ENCODE measurements at regions not wholly inside any gene's neighbourhood (a gene's known extent, or its start where the extent isn't known, plus 50 kb on each side); places are given as distances from the start of the nearest gene placed in this dataset.

- no peak overlapping the region for H3K27ac ChIP-seq
- TF ChIP-seq POLR2A (IDR thresholded peaks at IDR 0.05) (no peak), CTCF (IDR thresholded peaks at IDR 0.05) (no peak)
- H3K27me3 ChIP-seq, result no peaks in the 10 kb centered on the region
Observed at GRCh38 chr18:60646725-60647124, 274.1 kb upstream of the MC4R start.

GRCh38 chr18:60649107-60649506 lies 276.5 kb upstream of the MC4R start:
- Histone ChIP-seq H3K27me3 (no peaks in the 10 kb centered on the region), H3K4me1 (no peaks in the 10 kb centered on the region), H3K27ac (no peak overlapping the region), H3K36me3 (no peaks in the 10 kb centered on the region), H3K4me3 (no peak overlapping the region), H3K9me3 (no peaks in the 10 kb centered on the region)
- TF ChIP-seq CTCF (IDR thresholded peaks at IDR 0.05) (no peak), POLR2A (IDR thresholded peaks at IDR 0.05) (no peak)
- no peak for DNase-seq

More at GRCh38 chr18:60646725-60647124, 274.1 kb upstream of the MC4R start:
- H3K4me1 ChIP-seq, result no peaks in the 10 kb centered on the region
- no peaks in the 10 kb centered on the region for H3K36me3 ChIP-seq
- DNase-seq, result no peak
- H3K4me3 ChIP-seq, result no peak overlapping the region
- no peaks in the 10 kb centered on the region for H3K9me3 ChIP-seq

- H3K4me1 ChIP-seq, result no peaks in the 10 kb centered on the region
- DNase-seq, result no peak
- no peaks in the 10 kb centered on the region for H3K9me3 ChIP-seq
- no peaks in the 10 kb centered on the region for H3K36me3 ChIP-seq
- TF ChIP-seq POLR2A (IDR thresholded peaks at IDR 0.05) (no peak), CTCF (IDR thresholded peaks at IDR 0.05) (no peak)
- H3K27me3 ChIP-seq, result no peaks in the 10 kb centered on the region
- no peak overlapping the region for H3K27ac ChIP-seq
- H3K4me3 ChIP-seq, result no peak overlapping the region
Observed at GRCh38 chr18:60649842-60650536, 277.4 kb upstream of the MC4R start.

GRCh38 chr18:60654298-60654697 lies 281.7 kb upstream of the MC4R start:
- H3K36me3 ChIP-seq, result no peaks in the 10 kb centered on the region
- H3K27me3 ChIP-seq, result no peaks in the 10 kb centered on the region
- no peak for TF ChIP-seq POLR2A (IDR thresholded peaks at IDR 0.05)
- no peak for TF ChIP-seq CTCF (IDR thresholded peaks at IDR 0.05)
- H3K4me1 ChIP-seq, result no peaks in the 10 kb centered on the region
- no peaks in the 10 kb centered on the region for H3K9me3 ChIP-seq
- DNase-seq, result no peak
- H3K27ac ChIP-seq, result no peak overlapping the region
- no peak overlapping the region for H3K4me3 ChIP-seq

- no peak for DNase-seq
- Histone ChIP-seq H3K36me3 (no peaks in the 10 kb centered on the region), H3K4me1 (no peaks in the 10 kb centered on the region), H3K4me3 (no peak overlapping the region), H3K27ac (no peak overlapping the region), H3K27me3 (no peaks in the 10 kb centered on the region), H3K9me3 (no peaks in the 10 kb centered on the region)
- no peak for TF ChIP-seq POLR2A (IDR thresholded peaks at IDR 0.05)
- TF ChIP-seq CTCF (IDR thresholded peaks at IDR 0.05), result no peak
Observed at GRCh38 chr18:60656553-60656952, 284.0 kb upstream of the MC4R start.

GRCh38 chr18:60662491-60662890 lies 289.9 kb upstream of the MC4R start:
- TF ChIP-seq POLR2A (IDR thresholded peaks at IDR 0.05), result no peak
- no peak for TF ChIP-seq CTCF (IDR thresholded peaks at IDR 0.05)
- Histone ChIP-seq H3K27ac (no peak overlapping the region), H3K4me1 (no peaks in the 10 kb centered on the region), H3K36me3 (no peaks in the 10 kb centered on the region), H3K9me3 (no peaks in the 10 kb centered on the region), H3K27me3 (no peaks in the 10 kb centered on the region), H3K4me3 (no peak overlapping the region)
- DNase-seq, result no peak

Measured in Peyer's patch (tissue), 4 donors.